DMS79 (cell line): ENCODE measurements at regions not wholly inside any gene's neighbourhood (a gene's known extent, or its start where the extent isn't known, plus 50 kb on each side); places are given as distances from the start of the nearest gene placed in this dataset.
"Not testable (repeated sequence)": the region's sequence is repeated elsewhere in the genome, so short reads cannot be mapped to it uniquely, and the experiment has no call there.

Experiments used
- DNase-seq: peaks from one replicate; lab custom pipeline; 2025; lab: John Stamatoyannopoulos, UW

GRCh38 chr3:194189243-194189791, 53.4 kb downstream of the HES1 start:
- DNase-seq = no peak

- not testable (repeated sequence) for DNase-seq
Measured at GRCh38 chr3:194191850-194192249, 55.9 kb downstream of the HES1 start.

GRCh38 chr3:194194051-194194756, 58.3 kb downstream of the HES1 start:
- no peak for DNase-seq

GRCh38 chr3:194194757-194195085, 58.8 kb downstream of the HES1 start:
- DNase-seq = no peak

- peak; percentile 88 for DNase-seq
Measured at GRCh38 chr3:194195611-194196010, 59.7 kb downstream of the HES1 start.

- no peak for DNase-seq
Measured at GRCh38 chr3:194196876-194197275, 60.9 kb downstream of the HES1 start.

- DNase-seq = no peak
Measured at GRCh38 chr3:194197396-194197960, 61.5 kb downstream of the HES1 start.

GRCh38 chr3:194197981-194198695, 62.2 kb downstream of the HES1 start:
- DNase-seq = peak; percentile 78

- no peak for DNase-seq
Measured at GRCh38 chr3:194198938-194199337, 63.0 kb downstream of the HES1 start.

GRCh38 chr3:194200422-194201081, 64.6 kb downstream of the HES1 start:
- no peak for DNase-seq

GRCh38 chr3:194201953-194202666, 66.2 kb downstream of the HES1 start:
- DNase-seq = no peak

GRCh38 chr3:194203482-194204041, 67.6 kb downstream of the HES1 start:
- DNase-seq = no peak

- DNase-seq = peak; percentile 46
Measured at GRCh38 chr3:194204042-194204987, 68.4 kb downstream of the HES1 start.

- DNase-seq = peak; percentile 97
Measured at GRCh38 chr3:194205675-194206133, 69.8 kb downstream of the HES1 start.

- DNase-seq = peak; percentile 68
Measured at GRCh38 chr3:194206320-194206719, 70.4 kb downstream of the HES1 start.

- peak; percentile 72 for DNase-seq
Measured at GRCh38 chr3:194208709-194209108, 72.8 kb downstream of the HES1 start.

GRCh38 chr3:194212161-194212844, 76.4 kb downstream of the HES1 start:
- no peak for DNase-seq

- DNase-seq = no peak
Measured at GRCh38 chr3:194212845-194213331, 76.9 kb downstream of the HES1 start.

- DNase-seq = no peak
Measured at GRCh38 chr3:194215392-194215791, 79.4 kb downstream of the HES1 start.
